Effector CD4-positive, alpha-beta T cell (primary cell): ENCODE measurements at regions not wholly inside any gene's neighbourhood (a gene's known extent, or its start where the extent isn't known, plus 50 kb on each side); places are given as distances from the start of the nearest gene placed in this dataset.

Experiments
- DNase-seq: peaks from one replicate; pipeline ENCODE4 v3.0.0-alpha.2; 2020

DNA sequence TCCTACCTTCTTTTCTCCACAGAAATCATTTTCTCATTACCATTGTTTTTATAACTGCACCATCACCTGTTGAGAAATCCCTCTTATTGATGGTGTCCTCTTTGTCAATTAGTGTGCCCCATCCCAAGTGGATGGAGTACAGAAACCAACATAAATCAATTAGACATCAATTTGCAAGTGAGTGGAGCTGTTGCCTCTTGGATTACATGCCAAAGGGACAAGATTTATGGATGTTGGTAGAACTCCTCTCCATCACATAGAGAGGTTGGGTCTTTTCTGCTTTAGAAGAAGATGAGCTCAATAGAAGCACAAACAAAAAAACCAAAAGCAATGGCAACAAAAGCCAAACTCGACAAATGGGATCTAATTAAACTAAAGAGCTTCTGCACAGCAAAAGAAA lies 973.5 kb downstream of the CDH11 start:
- no peak for DNase-seq

DNA sequence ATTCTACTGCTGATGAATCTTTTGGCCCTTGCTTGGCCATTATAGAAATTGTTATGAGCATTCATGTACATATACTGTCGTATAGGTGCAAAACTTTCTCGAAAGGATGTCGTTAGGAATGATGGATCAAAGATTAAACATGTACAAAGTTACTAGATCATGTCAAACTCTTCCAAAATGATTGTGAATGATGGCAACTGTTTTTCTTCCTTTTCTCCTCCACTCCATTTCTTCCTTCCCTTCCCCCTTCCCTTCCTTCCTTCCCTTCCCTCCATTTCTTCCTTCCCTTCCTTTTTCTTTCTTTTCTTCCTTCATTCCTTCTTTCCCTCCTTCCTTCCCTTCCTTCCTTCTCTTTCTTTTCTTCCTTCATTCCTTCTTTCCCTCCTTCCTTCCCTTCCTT lies 973.9 kb downstream of the CDH11 start:
- DNase-seq: no peak

DNA sequence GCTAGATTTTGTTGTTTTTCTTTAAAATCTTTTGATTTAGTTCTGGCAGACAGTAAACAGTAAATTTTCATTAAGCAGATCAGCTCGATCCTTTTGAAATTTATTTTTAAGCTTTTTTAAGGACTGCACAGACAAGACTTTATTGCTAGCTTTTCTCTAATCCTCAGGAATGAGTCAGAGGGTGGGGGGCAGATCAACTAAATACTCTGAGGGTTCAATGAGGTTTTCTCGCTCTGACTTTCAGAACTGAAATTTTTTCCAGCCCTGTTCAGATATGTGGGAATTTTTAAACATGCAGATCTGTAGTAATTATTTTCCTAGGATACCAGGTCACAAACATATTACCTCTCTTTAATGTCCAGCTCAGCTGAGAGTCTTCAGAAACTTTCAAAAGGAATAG lies 977.2 kb downstream of the CDH11 start:
- no peak for DNase-seq

- DNase-seq: no peak
Measured at GRCh38 chr16:64138621-64139020, 983.2 kb downstream of the CDH11 start.

DNA sequence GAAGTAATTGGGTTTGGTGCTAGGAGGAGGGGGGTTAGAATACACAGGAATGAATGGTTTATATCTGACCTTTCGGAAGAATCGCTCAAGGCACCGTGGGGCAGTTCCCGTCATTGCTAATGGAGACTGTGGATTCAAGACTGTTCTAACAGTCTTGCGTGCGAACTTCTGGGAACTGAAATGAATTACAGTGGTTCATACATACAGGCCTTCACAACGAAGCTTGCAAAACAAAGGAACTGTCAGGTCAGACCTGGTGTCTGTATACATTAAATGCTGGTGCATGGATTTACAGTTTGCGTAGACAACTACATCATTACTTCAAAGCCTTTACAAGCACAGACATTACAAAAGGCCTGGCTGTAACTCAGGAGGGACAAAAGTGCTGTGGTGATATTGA lies 983.9 kb downstream of the CDH11 start:
- DNase-seq: no peak

GRCh38 chr16:64136743-64137142 lies 985.1 kb downstream of the CDH11 start:
- no peak for DNase-seq

GRCh38 chr16:64136314-64136713 lies 985.5 kb downstream of the CDH11 start:
- no peak for DNase-seq

GRCh38 chr16:64133366-64133765 lies 988.5 kb downstream of the CDH11 start:
- DNase-seq: no peak

GRCh38 chr16:64132759-64133361 lies 989.0 kb downstream of the CDH11 start:
- no peak for DNase-seq

DNA sequence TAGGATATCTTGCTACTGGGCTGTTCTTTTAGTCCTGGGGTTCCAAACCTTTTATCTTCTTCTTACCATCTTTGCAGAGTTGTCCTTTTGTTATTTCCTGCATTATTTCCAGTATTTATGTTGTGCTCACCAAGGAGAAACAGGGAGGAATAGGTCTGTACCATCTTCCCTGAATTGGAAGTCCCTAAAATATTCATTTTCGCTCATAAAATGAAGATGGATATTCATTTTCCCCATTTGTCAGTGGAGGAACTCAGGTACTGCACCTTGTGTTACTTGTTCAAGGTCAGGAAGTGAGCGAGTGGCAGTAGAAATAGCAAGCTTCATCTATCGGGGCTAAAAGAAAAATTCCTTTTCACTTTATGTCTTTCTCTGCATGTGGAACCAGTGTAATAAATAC lies 989.7 kb downstream of the CDH11 start:
- DNase-seq: no peak

DNA sequence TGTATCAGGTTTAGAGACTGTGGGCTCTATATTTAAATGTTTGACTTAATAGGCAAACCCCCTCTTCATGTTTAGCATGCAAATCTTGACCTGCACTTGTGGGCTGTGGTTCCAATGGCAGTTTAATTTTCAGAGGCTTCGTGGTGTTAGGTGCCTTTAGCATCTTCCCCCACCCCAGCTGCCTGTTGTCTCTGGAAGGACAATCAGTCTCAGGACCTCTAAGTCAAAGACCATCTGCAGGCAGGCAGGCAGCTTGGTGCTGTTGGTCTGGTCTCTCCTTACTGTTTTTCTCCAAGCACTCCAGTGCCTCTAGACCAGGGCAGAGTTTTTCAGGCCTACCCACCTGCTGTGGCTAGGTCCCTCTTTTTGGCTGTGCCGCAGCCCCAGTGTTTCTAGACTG lies 990.4 kb downstream of the CDH11 start:
- DNase-seq: no peak

GRCh38 chr16:64130140-64130539 lies 991.7 kb downstream of the CDH11 start:
- DNase-seq: no peak

- no peak for DNase-seq
Measured at GRCh38 chr16:64122177-64122576, 999.7 kb downstream of the CDH11 start.

GRCh38 chr16:64121473-64121872 lies 1000.4 kb downstream of the CDH11 start:
- no peak for DNase-seq

- no peak for DNase-seq
Measured at GRCh38 chr16:64116151-64116550, 1005.7 kb downstream of the CDH11 start.

GRCh38 chr16:64109241-64109640 lies 1012.6 kb downstream of the CDH11 start:
- no peak for DNase-seq

DNA sequence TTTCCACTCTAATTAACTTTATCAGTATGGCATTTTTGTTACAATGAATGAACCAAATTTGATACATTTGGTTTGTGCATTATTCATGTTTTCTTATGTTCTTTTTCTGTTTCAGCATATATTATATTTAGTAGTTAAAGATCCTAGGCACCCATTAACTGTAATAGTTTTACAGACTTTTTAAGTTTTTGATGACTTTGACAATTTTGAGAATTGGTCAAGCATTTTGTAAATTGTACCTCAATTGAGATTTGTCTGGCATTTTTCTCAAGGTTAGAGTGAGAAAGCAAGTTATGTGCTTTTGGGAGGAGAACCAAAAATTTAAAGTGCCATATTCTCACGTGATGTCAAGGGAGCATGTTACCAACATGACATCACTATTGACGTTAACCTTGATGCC lies 1019.2 kb downstream of the CDH11 start:
- DNase-seq: no peak

GRCh38 chr16:64098451-64098850 lies 1023.4 kb downstream of the CDH11 start:
- DNase-seq: no peak

GRCh38 chr16:64096689-64097088 lies 1025.2 kb downstream of the CDH11 start:
- DNase-seq: no peak

- no peak for DNase-seq
Measured at GRCh38 chr16:64094992-64095634, 1026.8 kb downstream of the CDH11 start.

GRCh38 chr16:64094181-64094965 lies 1027.5 kb downstream of the CDH11 start:
- DNase-seq: no peak

DNA sequence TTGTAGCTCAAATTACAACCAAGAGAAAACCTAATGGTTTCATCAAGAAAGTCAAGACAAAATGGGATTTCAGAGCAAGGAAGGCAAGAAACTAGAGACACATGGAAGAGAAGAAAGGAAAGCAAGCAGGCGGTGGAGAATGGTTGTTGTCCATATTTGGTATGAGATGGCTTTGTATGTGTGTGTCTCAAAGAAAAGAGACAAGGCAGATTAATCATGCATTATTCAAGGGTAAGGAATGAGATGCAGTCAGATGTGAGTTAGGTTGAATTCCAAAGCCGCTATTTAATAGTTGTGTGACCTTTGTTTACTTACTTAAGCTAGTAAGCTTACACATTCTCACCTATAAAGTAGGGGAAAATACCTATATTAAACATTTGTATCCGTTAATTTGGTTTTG lies 1029.6 kb downstream of the CDH11 start:
- DNase-seq: no peak

DNA sequence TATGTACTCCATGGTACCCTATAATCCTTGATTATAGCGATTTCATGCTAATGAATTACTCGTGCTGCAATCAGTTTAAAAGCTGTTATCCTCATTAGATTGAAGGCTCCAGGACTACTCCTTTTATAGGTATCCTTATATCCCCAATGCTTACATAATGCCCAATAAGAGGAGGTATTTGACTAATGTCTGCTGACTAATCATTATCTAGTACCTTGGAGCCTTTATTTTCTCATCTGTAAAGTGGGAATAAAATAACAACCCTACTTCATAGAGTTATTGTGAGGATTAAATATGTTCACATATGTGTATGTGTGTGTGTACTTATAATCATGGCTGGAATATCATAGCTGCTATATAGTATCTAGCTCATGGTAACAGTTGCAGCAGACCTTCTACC lies 1031.5 kb downstream of the CDH11 start:
- DNase-seq: no peak

- no peak for DNase-seq
Measured at GRCh38 chr16:64089697-64090096, 1032.2 kb downstream of the CDH11 start.
